NCI-H1436 (cell line): ENCODE measurements at regions not wholly inside any gene's neighbourhood (a gene's known extent, or its start where the extent isn't known, plus 50 kb on each side); places are given as distances from the start of the nearest gene placed in this dataset.
"Not testable (repeated sequence)": the region's sequence is repeated elsewhere in the genome, so short reads cannot be mapped to it uniquely, and the experiment has no call there.

Source experiments
- DNase-seq: peaks from one replicate; lab custom pipeline; 2025; lab: John Stamatoyannopoulos, UW

- no peak for DNase-seq
Observed at GRCh38 chr7:101146-102046, 91.0 kb upstream of the FAM20C start.

GRCh38 chr7:102047-102711 is 90.2 kb upstream of the FAM20C start:
- no peak for DNase-seq

- DNase-seq: no peak
Observed at GRCh38 chr7:102721-103120, 89.7 kb upstream of the FAM20C start.

GRCh38 chr7:103981-104380 is 88.4 kb upstream of the FAM20C start:
- not testable (repeated sequence) for DNase-seq

GRCh38 chr7:105002-105401 is 87.4 kb upstream of the FAM20C start:
- no peak for DNase-seq

GRCh38 chr7:106356-106755 is 86.0 kb upstream of the FAM20C start:
- no peak for DNase-seq

GRCh38 chr7:107233-107632 is 85.1 kb upstream of the FAM20C start:
- no peak for DNase-seq

- no peak for DNase-seq
Observed at GRCh38 chr7:107907-108306, 84.5 kb upstream of the FAM20C start.

- no peak for DNase-seq
Observed at GRCh38 chr7:109094-109493, 83.3 kb upstream of the FAM20C start.

GRCh38 chr7:109898-110556 is 82.3 kb upstream of the FAM20C start:
- DNase-seq: no peak

GRCh38 chr7:110557-111232 is 81.7 kb upstream of the FAM20C start:
- no peak for DNase-seq

GRCh38 chr7:111591-111990 is 80.8 kb upstream of the FAM20C start:
- no peak for DNase-seq

- DNase-seq: no peak
Observed at GRCh38 chr7:112881-113280, 79.5 kb upstream of the FAM20C start.

GRCh38 chr7:115274-115911 is 77.0 kb upstream of the FAM20C start:
- no peak for DNase-seq

- no peak for DNase-seq
Observed at GRCh38 chr7:116188-116981, 76.0 kb upstream of the FAM20C start.

- DNase-seq: no peak
Observed at GRCh38 chr7:117836-118614, 74.3 kb upstream of the FAM20C start.

GRCh38 chr7:118615-119391 is 73.6 kb upstream of the FAM20C start:
- no peak for DNase-seq

- DNase-seq: no peak
Observed at GRCh38 chr7:119392-120163, 72.8 kb upstream of the FAM20C start.
